Lung (tissue), 11 donors: ENCODE measurements at regions not wholly inside any gene's neighbourhood (a gene's known extent, or its start where the extent isn't known, plus 50 kb on each side); places are given as distances from the start of the nearest gene placed in this dataset.

Experiments used
- ATAC-seq: fragments of 200-7000 bp; cut with Tn5 transposase; one replicate; pipeline ENCODE4 v1.9.1; 2020; ENCODE audit warnings: moderate number of reproducible peaks; ENCODE audit not compliant: insufficient read depth, low FRiP score
- DNase-seq, 3 donors: peaks; one replicate each; pipeline ENCODE4 v3.0.0-alpha.2; 2013 to 2017
- H3K27ac ChIP-seq, 2 donors: one replicate each; pipeline ENCODE4 v1.5.1; 2013; ENCODE audit warnings: mild to moderate bottlenecking in 2 of 2, moderate library complexity in 2 of 2, control low read depth in 1 of 2, inconsistent platforms in 1 of 2, low read depth in 1 of 2, low read length in 1 of 2
- H3K27me3 ChIP-seq, 3 donors: one replicate each; pipeline ENCODE4 v1.5.1; 2013; ENCODE audit warnings: low read length in 2 of 3; ENCODE audit not compliant: control insufficient read depth in 3 of 3, insufficient read depth in 3 of 3
- H3K36me3 ChIP-seq, 4 donors: one replicate each; pipeline ENCODE4 v1.5.1; 2013; ENCODE audit warnings: low read length in 4 of 4, mild to moderate bottlenecking in 1 of 4, moderate library complexity in 1 of 4; ENCODE audit not compliant: control insufficient read depth in 4 of 4, insufficient read depth in 4 of 4
- H3K4me1 ChIP-seq, 5 donors: one replicate each; pipeline ENCODE4 v1.5.1; 2013; ENCODE audit warnings: low read length in 5 of 5, mild to moderate bottlenecking in 2 of 5, moderate library complexity in 1 of 5; ENCODE audit not compliant: control insufficient read depth in 5 of 5, insufficient read depth in 5 of 5
- H3K4me3 ChIP-seq: one replicate; pipeline ENCODE4 v1.5.1; 2013; ENCODE audit warnings: mild to moderate bottlenecking, control low read depth, moderate library complexity
- H3K9ac ChIP-seq, 2 donors: one replicate each; pipeline ENCODE4 v1.5.1; 2013; ENCODE audit warnings: low read length in 2 of 2, control low read depth in 1 of 2; ENCODE audit not compliant: insufficient read depth in 1 of 2
- H3K9me3 ChIP-seq, 4 donors: one replicate each; pipeline ENCODE4 v1.5.1; 2013; ENCODE audit warnings: low read length in 3 of 4, mild to moderate bottlenecking in 1 of 4, moderate library complexity in 1 of 4; ENCODE audit not compliant: control insufficient read depth in 4 of 4, insufficient read depth in 3 of 4
- WGBS, 2 donors: extraction: QIAGEN DNeasy Blood & Tissue Kit; methylation state at CpG; one replicate each; pipeline ENCODE4 v1.1.7; 2013; 5-methylcytosine and 5-hydroxymethylcytosine counted together
- TF ChIP-seq, protein P1 (sequence below): IDR thresholded peaks from 2 replicates; pipeline ENCODE4 v1.5.1; 2012; ENCODE audit warnings: mild to moderate bottlenecking; ENCODE audit errors: control extremely low read depth, extremely low read depth
- donor health status: control.
- donor health status: control.
- donor health status: Bipolar disorder and iron deficiency.
- donor health status: healthy.
- donor health status: DM: yes; HTN: yes; CAD: no.

- H3K27me3 ChIP-seq = no peaks in the 10 kb centered on the region
- 94 to 100% methylated on average over 3 of the region's 3 CpGs for WGBS, 2 donors
- H3K4me1 ChIP-seq = peaks cover 0 to 10% (median 0%) of the 10 kb centered on the region in 5 donors
- H3K9me3 ChIP-seq = no peaks in the 10 kb centered on the region
- H3K36me3 ChIP-seq = no peaks in the 10 kb centered on the region
- H3K4me3 ChIP-seq = no peak overlapping the region
- ATAC-seq (no peak), DNase-seq (no peak)
- H3K9ac ChIP-seq = no peak overlapping the region
- TF ChIP-seq, protein P1, sequence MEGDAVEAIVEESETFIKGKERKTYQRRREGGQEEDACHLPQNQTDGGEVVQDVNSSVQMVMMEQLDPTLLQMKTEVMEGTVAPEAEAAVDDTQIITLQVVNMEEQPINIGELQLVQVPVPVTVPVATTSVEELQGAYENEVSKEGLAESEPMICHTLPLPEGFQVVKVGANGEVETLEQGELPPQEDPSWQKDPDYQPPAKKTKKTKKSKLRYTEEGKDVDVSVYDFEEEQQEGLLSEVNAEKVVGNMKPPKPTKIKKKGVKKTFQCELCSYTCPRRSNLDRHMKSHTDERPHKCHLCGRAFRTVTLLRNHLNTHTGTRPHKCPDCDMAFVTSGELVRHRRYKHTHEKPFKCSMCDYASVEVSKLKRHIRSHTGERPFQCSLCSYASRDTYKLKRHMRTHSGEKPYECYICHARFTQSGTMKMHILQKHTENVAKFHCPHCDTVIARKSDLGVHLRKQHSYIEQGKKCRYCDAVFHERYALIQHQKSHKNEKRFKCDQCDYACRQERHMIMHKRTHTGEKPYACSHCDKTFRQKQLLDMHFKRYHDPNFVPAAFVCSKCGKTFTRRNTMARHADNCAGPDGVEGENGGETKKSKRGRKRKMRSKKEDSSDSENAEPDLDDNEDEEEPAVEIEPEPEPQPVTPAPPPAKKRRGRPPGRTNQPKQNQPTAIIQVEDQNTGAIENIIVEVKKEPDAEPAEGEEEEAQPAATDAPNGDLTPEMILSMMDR = no peak
- no peak overlapping the region for H3K27ac ChIP-seq
Observed at GRCh38 chr17:31594416-31594815, 202.9 kb downstream of the RAB11FIP4 start.

DNA sequence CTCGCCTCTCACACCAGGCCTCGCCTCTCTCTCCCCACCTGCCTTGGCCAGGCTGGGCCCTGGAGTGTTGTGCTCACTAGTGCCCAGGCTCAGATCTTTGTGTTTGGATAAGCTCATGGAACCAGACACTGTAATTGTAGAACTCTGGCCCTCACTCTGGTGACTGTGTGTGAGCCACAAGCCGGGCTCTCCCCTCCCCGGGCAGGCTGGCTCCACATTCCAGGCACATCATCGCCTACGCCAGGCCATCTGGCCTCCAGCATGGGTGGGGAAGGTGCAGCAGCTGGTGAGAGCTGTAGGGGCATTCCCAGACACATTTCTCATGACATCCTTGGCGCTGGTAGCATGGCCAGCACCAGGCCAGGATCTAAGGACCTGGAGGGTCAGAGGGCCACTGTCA lies 202.3 kb downstream of the RAB11FIP4 start:
- no peak overlapping the region for H3K4me3 ChIP-seq
- H3K27ac ChIP-seq = peak overlapping the region in 1 of 2 donors; percentile 11
- H3K36me3 ChIP-seq = no peaks in the 10 kb centered on the region
- H3K4me1 ChIP-seq = peaks cover 0 to 10% (median 0%) of the 10 kb centered on the region in 5 donors
- WGBS, 2 donors = 88 to 95% methylated on average over 7 of the region's 7 CpGs
- TF ChIP-seq, protein P1 = no peak
- no peaks in the 10 kb centered on the region for H3K9me3 ChIP-seq
- H3K9ac ChIP-seq = no peak overlapping the region
- H3K27me3 ChIP-seq = no peaks in the 10 kb centered on the region
- DNase-seq (no peak), ATAC-seq (no peak)

DNA sequence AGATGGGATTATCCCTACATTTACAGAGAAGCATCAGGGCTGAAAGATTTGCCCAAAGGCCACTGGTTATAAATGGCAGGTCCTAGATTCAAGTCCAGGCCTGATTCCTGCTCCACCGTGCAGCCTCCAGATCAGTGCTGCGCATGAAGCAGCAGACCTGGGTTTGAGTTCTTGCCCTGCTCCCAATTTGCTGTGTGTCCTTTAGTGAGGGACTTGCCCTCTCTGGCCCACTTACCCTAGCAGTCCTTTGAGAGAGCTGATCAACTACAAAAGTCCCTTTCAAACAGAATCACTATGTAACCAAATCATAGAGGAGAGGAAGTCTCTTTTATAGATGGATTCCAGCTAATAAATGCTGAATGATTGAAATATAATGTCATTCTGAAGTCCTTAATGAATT lies 200.4 kb downstream of the RAB11FIP4 start:
- 98 to 100% methylated on average over 2 of the region's 2 CpGs for WGBS, 2 donors
- Histone ChIP-seq H3K9ac (no peak overlapping the region), H3K4me1 (peaks cover 0 to 9% (median 0%) of the 10 kb centered on the region in 5 donors), H3K27me3 (no peaks in the 10 kb centered on the region), H3K4me3 (no peak overlapping the region), H3K27ac (no peak overlapping the region), H3K36me3 (no peaks in the 10 kb centered on the region), H3K9me3 (no peaks in the 10 kb centered on the region)
- DNase-seq (no peak), ATAC-seq (no peak)
- TF ChIP-seq, protein P1 = no peak

GRCh38 chr17:31588512-31588911 lies 197.0 kb downstream of the RAB11FIP4 start:
- Histone ChIP-seq H3K36me3 (no peaks in the 10 kb centered on the region), H3K27ac (no peak overlapping the region), H3K4me1 (no peaks in the 10 kb centered on the region), H3K27me3 (no peaks in the 10 kb centered on the region), H3K9ac (no peak overlapping the region), H3K9me3 (peaks cover 0 to 2% (median 0%) of the 10 kb centered on the region in 4 donors), H3K4me3 (no peak overlapping the region)
- TF ChIP-seq, protein P1 = no peak
- DNase-seq (no peak), ATAC-seq (no peak)
- 87 to 90% methylated on average over 4 of the region's 4 CpGs for WGBS, 2 donors
